WTC11 (cell line): ENCODE measurements at regions not wholly inside any gene's neighbourhood (a gene's known extent, or its start where the extent isn't known, plus 50 kb on each side); places are given as distances from the start of the nearest gene placed in this dataset.

ENCODE experiments used
- ATAC-seq: fragments of 200-7000 bp; cut with Tn5 transposase; 2 replicates; pipeline ENCODE4 v1.10.0; 2021; ENCODE audit warnings: mild to moderate bottlenecking, moderate library complexity
- CTCF ChIA-PET: fragments of 300-600 bp; sonication (Branson Sonifier 250); formaldehyde crosslinking; loops from one replicate; lab custom pipeline; 2021; ENCODE audit warnings: antibody characterized with exemption; lab: Charles Lee
- POLR2A ChIA-PET: fragments of 350-600 bp; sonication (Branson Sonifier 250); formaldehyde crosslinking; loops from one replicate; lab custom pipeline; 2021; ENCODE audit warnings: antibody characterized with exemption; lab: Charles Lee
- DNase-seq: peaks from one replicate; pipeline ENCODE4 v3.0.0; 2021; ENCODE audit warnings: low spot score
- H3K27ac Mint-ChIP-seq: 2 replicates; pipeline ENCODE4 v1.8.0; 2021; ENCODE audit warnings: mixed read lengths
- H3K27me3 Mint-ChIP-seq: 2 replicates; pipeline ENCODE4 v1.8.0; 2021; ENCODE audit warnings: low read depth, mild to moderate bottlenecking, moderate library complexity, mixed read lengths
- H3K36me3 Mint-ChIP-seq: 2 replicates; pipeline ENCODE4 v1.8.0; 2021; ENCODE audit warnings: mixed read lengths
- H3K4me1 Mint-ChIP-seq: 2 replicates; pipeline ENCODE4 v1.8.0; 2022; ENCODE audit warnings: mixed read lengths
- H3K4me3 Mint-ChIP-seq: 2 replicates; pipeline ENCODE4 v1.8.0; 2021; ENCODE audit warnings: mild to moderate bottlenecking, moderate library complexity, mixed read lengths
- H3K9me3 Mint-ChIP-seq: 2 replicates; pipeline ENCODE4 v1.8.0; 2021; ENCODE audit warnings: mixed read lengths
- CBFB ChIP-seq: sonication (generic); formaldehyde crosslinking; IDR thresholded peaks from 2 replicates; pipeline ENCODE4 v1.8.1; 2022; ENCODE audit warnings: mild to moderate bottlenecking, low read depth, missing genetic modification reagents
- CREB1 ChIP-seq: sonication (generic); formaldehyde crosslinking; IDR thresholded peaks from 2 replicates; pipeline ENCODE4 v1.8.0; 2023; ENCODE audit warnings: mild to moderate bottlenecking, missing genetic modification reagents
- ELF4 ChIP-seq: sonication (generic); formaldehyde crosslinking; IDR thresholded peaks from 2 replicates; pipeline ENCODE4 v1.8.1; 2022; ENCODE audit warnings: low read depth, mild to moderate bottlenecking, moderate library complexity, missing genetic modification reagents
- GTF2I ChIP-seq: fragments of 250-450 bp; sonication (Bioruptor Pico); conservative IDR thresholded peaks from 2 replicates; pipeline ENCODE4 v1.4.0; 2021; ENCODE audit warnings: mild to moderate bottlenecking
- MYBL2 ChIP-seq: sonication (generic); formaldehyde crosslinking; IDR thresholded peaks from 2 replicates; pipeline ENCODE4 v1.8.1; 2023; ENCODE audit warnings: mild to moderate bottlenecking, moderate library complexity, missing genetic modification reagents
- NFATC4 ChIP-seq: fragments of 250-450 bp; sonication (Bioruptor Pico); IDR thresholded peaks from 2 replicates; pipeline ENCODE4 v1.9.0; 2021; ENCODE audit warnings: mild to moderate bottlenecking
- NFE2L1 ChIP-seq: sonication (generic); formaldehyde crosslinking; IDR thresholded peaks from 2 replicates; pipeline ENCODE4 v1.8.1; 2023; ENCODE audit warnings: missing genetic modification reagents
- NR1H2 ChIP-seq: sonication (generic); formaldehyde crosslinking; IDR thresholded peaks from 2 replicates; pipeline ENCODE4 v1.9.0; 2021; ENCODE audit warnings: mild to moderate bottlenecking, moderate library complexity, missing genetic modification reagents
- RORB ChIP-seq: fragments of 250-450 bp; sonication (Bioruptor Pico); IDR thresholded peaks from 2 replicates; pipeline ENCODE4 v1.9.0; 2021; ENCODE audit warnings: mild to moderate bottlenecking
- ZNF396 ChIP-seq: fragments of 250-450 bp; sonication (Bioruptor Pico); IDR thresholded peaks from 2 replicates; pipeline ENCODE4 v1.8.0; 2021; ENCODE audit warnings: mild to moderate bottlenecking, moderate library complexity, borderline replicate concordance
- ZNF416 ChIP-seq: fragments of 250-450 bp; sonication (Bioruptor Pico); IDR thresholded peaks from 2 replicates; pipeline ENCODE4 v1.9.0; 2021; ENCODE audit warnings: mild to moderate bottlenecking, inconsistent platforms
- ZNF671 ChIP-seq: fragments of 250-450 bp; sonication (Bioruptor Pico); IDR thresholded peaks from 2 replicates; pipeline ENCODE4 v1.8.0; 2021; ENCODE audit warnings: mild to moderate bottlenecking
- TF ChIP-seq, protein P1 (sequence below): sonication (generic); formaldehyde crosslinking; IDR thresholded peaks from 2 replicates; pipeline ENCODE4 v1.8.1; 2023; ENCODE audit warnings: mild to moderate bottlenecking, missing genetic modification reagents, moderate library complexity
- TF ChIP-seq, protein P2 (sequence below): fragments of 250-450 bp; sonication (Bioruptor Pico); IDR thresholded peaks from 2 replicates; pipeline ENCODE4 v1.9.0; 2021; ENCODE audit warnings: mild to moderate bottlenecking
- TF ChIP-seq, protein P3 (sequence below): fragments of 250-450 bp; sonication (Bioruptor Pico); IDR thresholded peaks from 2 replicates; pipeline ENCODE4 v1.9.0; 2021; ENCODE audit warnings: mild to moderate bottlenecking, borderline replicate concordance
- TF ChIP-seq, protein P4 (sequence below): sonication (generic); formaldehyde crosslinking; IDR thresholded peaks from 2 replicates; pipeline ENCODE4 v1.8.1; 2022; ENCODE audit warnings: missing genetic modification reagents, borderline replicate concordance
- TF ChIP-seq, protein P5 (sequence below): sonication (generic); formaldehyde crosslinking; IDR thresholded peaks from 2 replicates; pipeline ENCODE4 v1.8.0; 2023; ENCODE audit warnings: missing genetic modification reagents, mild to moderate bottlenecking, borderline replicate concordance
- TF ChIP-seq, protein P6 (sequence below): fragments of 250-450 bp; sonication (Bioruptor Pico); IDR thresholded peaks from 2 replicates; pipeline ENCODE4 v1.9.0; 2021; ENCODE audit warnings: moderate library complexity, mild to moderate bottlenecking, inconsistent platforms, borderline replicate concordance

DNA sequence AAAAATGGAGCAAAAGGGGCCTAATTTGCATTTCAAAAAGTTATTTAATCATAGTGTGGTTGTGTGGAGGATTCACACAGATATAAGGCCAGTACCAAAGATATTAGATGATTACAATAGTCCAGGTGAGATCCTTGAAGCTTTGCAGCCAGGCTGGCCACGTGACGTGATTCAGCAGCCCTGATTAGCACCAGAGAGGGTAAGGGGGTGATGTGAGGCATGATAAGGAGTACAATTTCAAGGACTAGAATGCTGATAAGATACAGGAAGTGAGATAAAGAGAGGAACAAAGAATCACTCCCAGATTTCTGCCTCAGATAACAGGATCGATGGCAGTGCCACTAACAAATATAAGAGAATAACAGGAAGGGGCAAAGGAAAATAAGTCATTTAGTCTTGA, 108.4 kb upstream of the PALS2 start:
- TF ChIP-seq, protein P1, sequence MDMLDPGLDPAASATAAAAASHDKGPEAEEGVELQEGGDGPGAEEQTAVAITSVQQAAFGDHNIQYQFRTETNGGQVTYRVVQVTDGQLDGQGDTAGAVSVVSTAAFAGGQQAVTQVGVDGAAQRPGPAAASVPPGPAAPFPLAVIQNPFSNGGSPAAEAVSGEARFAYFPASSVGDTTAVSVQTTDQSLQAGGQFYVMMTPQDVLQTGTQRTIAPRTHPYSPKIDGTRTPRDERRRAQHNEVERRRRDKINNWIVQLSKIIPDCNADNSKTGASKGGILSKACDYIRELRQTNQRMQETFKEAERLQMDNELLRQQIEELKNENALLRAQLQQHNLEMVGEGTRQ (CRISPR knock-in tag), result no peak
- TF ChIP-seq CBFB, result no peak
- TF ChIP-seq ZNF416, result no peak
- no peak for TF ChIP-seq ZNF396 (CRISPR knock-in tag)
- TF ChIP-seq, protein P2, sequence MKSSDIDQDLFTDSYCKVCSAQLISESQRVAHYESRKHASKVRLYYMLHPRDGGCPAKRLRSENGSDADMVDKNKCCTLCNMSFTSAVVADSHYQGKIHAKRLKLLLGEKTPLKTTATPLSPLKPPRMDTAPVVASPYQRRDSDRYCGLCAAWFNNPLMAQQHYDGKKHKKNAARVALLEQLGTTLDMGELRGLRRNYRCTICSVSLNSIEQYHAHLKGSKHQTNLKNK (CRISPR knock-in tag), result no peak
- no peak for TF ChIP-seq MYBL2 (CRISPR knock-in tag)
- TF ChIP-seq, protein P3, sequence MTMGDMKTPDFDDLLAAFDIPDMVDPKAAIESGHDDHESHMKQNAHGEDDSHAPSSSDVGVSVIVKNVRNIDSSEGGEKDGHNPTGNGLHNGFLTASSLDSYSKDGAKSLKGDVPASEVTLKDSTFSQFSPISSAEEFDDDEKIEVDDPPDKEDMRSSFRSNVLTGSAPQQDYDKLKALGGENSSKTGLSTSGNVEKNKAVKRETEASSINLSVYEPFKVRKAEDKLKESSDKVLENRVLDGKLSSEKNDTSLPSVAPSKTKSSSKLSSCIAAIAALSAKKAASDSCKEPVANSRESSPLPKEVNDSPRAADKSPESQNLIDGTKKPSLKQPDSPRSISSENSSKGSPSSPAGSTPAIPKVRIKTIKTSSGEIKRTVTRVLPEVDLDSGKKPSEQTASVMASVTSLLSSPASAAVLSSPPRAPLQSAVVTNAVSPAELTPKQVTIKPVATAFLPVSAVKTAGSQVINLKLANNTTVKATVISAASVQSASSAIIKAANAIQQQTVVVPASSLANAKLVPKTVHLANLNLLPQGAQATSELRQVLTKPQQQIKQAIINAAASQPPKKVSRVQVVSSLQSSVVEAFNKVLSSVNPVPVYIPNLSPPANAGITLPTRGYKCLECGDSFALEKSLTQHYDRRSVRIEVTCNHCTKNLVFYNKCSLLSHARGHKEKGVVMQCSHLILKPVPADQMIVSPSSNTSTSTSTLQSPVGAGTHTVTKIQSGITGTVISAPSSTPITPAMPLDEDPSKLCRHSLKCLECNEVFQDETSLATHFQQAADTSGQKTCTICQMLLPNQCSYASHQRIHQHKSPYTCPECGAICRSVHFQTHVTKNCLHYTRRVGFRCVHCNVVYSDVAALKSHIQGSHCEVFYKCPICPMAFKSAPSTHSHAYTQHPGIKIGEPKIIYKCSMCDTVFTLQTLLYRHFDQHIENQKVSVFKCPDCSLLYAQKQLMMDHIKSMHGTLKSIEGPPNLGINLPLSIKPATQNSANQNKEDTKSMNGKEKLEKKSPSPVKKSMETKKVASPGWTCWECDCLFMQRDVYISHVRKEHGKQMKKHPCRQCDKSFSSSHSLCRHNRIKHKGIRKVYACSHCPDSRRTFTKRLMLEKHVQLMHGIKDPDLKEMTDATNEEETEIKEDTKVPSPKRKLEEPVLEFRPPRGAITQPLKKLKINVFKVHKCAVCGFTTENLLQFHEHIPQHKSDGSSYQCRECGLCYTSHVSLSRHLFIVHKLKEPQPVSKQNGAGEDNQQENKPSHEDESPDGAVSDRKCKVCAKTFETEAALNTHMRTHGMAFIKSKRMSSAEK (CRISPR knock-in tag), result no peak
- TF ChIP-seq GTF2I (CRISPR knock-in tag), result no peak
- no peak for TF ChIP-seq NR1H2 (CRISPR knock-in tag)
- TF ChIP-seq, protein P4, sequence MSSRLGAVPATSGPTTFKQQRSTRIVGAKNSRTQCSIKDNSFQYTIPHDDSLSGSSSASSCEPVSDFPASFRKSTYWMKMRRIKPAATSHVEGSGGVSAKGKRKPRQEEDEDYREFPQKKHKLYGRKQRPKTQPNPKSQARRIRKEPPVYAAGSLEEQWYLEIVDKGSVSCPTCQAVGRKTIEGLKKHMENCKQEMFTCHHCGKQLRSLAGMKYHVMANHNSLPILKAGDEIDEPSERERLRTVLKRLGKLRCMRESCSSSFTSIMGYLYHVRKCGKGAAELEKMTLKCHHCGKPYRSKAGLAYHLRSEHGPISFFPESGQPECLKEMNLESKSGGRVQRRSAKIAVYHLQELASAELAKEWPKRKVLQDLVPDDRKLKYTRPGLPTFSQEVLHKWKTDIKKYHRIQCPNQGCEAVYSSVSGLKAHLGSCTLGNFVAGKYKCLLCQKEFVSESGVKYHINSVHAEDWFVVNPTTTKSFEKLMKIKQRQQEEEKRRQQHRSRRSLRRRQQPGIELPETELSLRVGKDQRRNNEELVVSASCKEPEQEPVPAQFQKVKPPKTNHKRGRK (CRISPR knock-in tag), result no peak
- TF ChIP-seq CREB1 (CRISPR knock-in tag), result no peak
- TF ChIP-seq ELF4 (CRISPR knock-in tag), result no peak
- no peak for TF ChIP-seq ZNF671
- TF ChIP-seq, protein P5, sequence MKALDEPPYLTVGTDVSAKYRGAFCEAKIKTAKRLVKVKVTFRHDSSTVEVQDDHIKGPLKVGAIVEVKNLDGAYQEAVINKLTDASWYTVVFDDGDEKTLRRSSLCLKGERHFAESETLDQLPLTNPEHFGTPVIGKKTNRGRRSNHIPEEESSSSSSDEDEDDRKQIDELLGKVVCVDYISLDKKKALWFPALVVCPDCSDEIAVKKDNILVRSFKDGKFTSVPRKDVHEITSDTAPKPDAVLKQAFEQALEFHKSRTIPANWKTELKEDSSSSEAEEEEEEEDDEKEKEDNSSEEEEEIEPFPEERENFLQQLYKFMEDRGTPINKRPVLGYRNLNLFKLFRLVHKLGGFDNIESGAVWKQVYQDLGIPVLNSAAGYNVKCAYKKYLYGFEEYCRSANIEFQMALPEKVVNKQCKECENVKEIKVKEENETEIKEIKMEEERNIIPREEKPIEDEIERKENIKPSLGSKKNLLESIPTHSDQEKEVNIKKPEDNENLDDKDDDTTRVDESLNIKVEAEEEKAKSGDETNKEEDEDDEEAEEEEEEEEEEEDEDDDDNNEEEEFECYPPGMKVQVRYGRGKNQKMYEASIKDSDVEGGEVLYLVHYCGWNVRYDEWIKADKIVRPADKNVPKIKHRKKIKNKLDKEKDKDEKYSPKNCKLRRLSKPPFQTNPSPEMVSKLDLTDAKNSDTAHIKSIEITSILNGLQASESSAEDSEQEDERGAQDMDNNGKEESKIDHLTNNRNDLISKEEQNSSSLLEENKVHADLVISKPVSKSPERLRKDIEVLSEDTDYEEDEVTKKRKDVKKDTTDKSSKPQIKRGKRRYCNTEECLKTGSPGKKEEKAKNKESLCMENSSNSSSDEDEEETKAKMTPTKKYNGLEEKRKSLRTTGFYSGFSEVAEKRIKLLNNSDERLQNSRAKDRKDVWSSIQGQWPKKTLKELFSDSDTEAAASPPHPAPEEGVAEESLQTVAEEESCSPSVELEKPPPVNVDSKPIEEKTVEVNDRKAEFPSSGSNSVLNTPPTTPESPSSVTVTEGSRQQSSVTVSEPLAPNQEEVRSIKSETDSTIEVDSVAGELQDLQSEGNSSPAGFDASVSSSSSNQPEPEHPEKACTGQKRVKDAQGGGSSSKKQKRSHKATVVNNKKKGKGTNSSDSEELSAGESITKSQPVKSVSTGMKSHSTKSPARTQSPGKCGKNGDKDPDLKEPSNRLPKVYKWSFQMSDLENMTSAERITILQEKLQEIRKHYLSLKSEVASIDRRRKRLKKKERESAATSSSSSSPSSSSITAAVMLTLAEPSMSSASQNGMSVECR (CRISPR knock-in tag), result no peak
- TF ChIP-seq NFE2L1 (CRISPR knock-in tag), result no peak
- TF ChIP-seq NFATC4 (CRISPR knock-in tag), result no peak
- no peak for TF ChIP-seq RORB (CRISPR knock-in tag)
- TF ChIP-seq, protein P6, sequence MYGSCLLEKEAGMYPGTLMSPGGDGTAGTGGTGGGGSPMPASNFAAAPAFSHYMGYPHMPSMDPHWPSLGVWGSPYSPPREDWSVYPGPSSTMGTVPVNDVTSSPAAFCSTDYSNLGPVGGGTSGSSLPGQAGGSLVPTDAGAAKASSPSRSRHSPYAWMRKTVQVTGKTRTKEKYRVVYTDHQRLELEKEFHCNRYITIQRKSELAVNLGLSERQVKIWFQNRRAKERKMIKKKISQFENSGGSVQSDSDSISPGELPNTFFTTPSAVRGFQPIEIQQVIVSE (CRISPR knock-in tag), result no peak
- H3K4me3 Mint-ChIP-seq, result no peak overlapping the region
- no peaks in the 10 kb centered on the region for H3K36me3 Mint-ChIP-seq
- peaks cover 3% of the 10 kb centered on the region for H3K27me3 Mint-ChIP-seq
- ATAC-seq (no peak), DNase-seq (no peak)
- no peaks in the 10 kb centered on the region for H3K9me3 Mint-ChIP-seq
- POLR2A ChIA-PET, result no interaction called here
- CTCF ChIA-PET, result no interaction called here
- H3K27ac Mint-ChIP-seq, result no peak overlapping the region
- H3K4me1 Mint-ChIP-seq, result peaks cover 8% of the 10 kb centered on the region
